Endodermal cell (in vitro differentiated cells): ENCODE measurements at regions not wholly inside any gene's neighbourhood (a gene's known extent, or its start where the extent isn't known, plus 50 kb on each side); places are given as distances from the start of the nearest gene placed in this dataset.
"Not testable (repeated sequence)": the region's sequence is repeated elsewhere in the genome, so short reads cannot be mapped to it uniquely, and the experiment has no call there.

Source experiments
- DNase-seq: peaks from one replicate; pipeline ENCODE4 v3.0.0-alpha.2; 2017
- H3K27ac ChIP-seq: 2 replicates; pipeline ENCODE4 v1.5.1; 2013; ENCODE audit warnings: mild to moderate bottlenecking, low read depth, low read length, moderate library complexity
- H3K27me3 ChIP-seq: 2 replicates; pipeline ENCODE4 v1.6.1; 2013; ENCODE audit warnings: mild to moderate bottlenecking, low read length, moderate library complexity; ENCODE audit not compliant: insufficient read depth, control insufficient read depth, poor library complexity, severe bottlenecking
- H3K36me3 ChIP-seq: 2 replicates; pipeline ENCODE4 v1.7.0; 2013; ENCODE audit warnings: mild to moderate bottlenecking, low read length, moderate library complexity; ENCODE audit not compliant: control insufficient read depth, insufficient read depth
- H3K4me1 ChIP-seq: one replicate; pipeline ENCODE4 v1.7.0; 2013; ENCODE audit warnings: low read length; ENCODE audit not compliant: control insufficient read depth, insufficient read depth
- H3K4me3 ChIP-seq: 2 replicates; pipeline ENCODE4 v1.5.1; 2013; ENCODE audit warnings: mild to moderate bottlenecking, low read length, moderate library complexity
- H3K9ac ChIP-seq: 2 replicates; pipeline ENCODE4 v1.6.1; 2013; ENCODE audit warnings: mild to moderate bottlenecking, low read length, moderate library complexity; ENCODE audit not compliant: poor library complexity, severe bottlenecking; ENCODE audit errors: extremely low read depth
- H3K9me3 ChIP-seq: 2 replicates; pipeline ENCODE4 v1.6.1; 2013; ENCODE audit warnings: mild to moderate bottlenecking, low read length, moderate library complexity; ENCODE audit not compliant: control insufficient read depth
- H3K27ac Mint-ChIP-seq: 2 replicates; pipeline ENCODE4 v1.8.0; 2020; ENCODE audit warnings: mixed read lengths
- H3K27me3 Mint-ChIP-seq: 2 replicates; pipeline ENCODE4 v1.8.0; 2021; ENCODE audit warnings: mild to moderate bottlenecking, mixed read lengths; ENCODE audit not compliant: insufficient read depth
- H3K36me3 Mint-ChIP-seq: 2 replicates; pipeline ENCODE4 v1.8.0; 2020; ENCODE audit warnings: low read depth, mixed read lengths
- H3K4me1 Mint-ChIP-seq: 2 replicates; pipeline ENCODE4 v1.8.0; 2020; ENCODE audit warnings: mixed read lengths
- H3K4me3 Mint-ChIP-seq: 2 replicates; pipeline ENCODE4 v1.8.0; 2020; ENCODE audit warnings: mild to moderate bottlenecking, moderate library complexity, mixed read lengths
- H3K9me3 Mint-ChIP-seq: 2 replicates; pipeline ENCODE4 v1.8.0; 2020; ENCODE audit warnings: mild to moderate bottlenecking, mixed read lengths
- WGBS, 2 experiments: methylation state at CpG; one replicate each; pipeline versions ENCODE4 v1.1.5 to v1.1.7; 2013; ENCODE audit warnings: missing lambda C conversion rate in 2 of 2, mixed read lengths in 1 of 2; ENCODE audit not compliant: insufficient coverage in 1 of 2, insufficient read length in 1 of 2; 5-methylcytosine and 5-hydroxymethylcytosine counted together

DNA sequence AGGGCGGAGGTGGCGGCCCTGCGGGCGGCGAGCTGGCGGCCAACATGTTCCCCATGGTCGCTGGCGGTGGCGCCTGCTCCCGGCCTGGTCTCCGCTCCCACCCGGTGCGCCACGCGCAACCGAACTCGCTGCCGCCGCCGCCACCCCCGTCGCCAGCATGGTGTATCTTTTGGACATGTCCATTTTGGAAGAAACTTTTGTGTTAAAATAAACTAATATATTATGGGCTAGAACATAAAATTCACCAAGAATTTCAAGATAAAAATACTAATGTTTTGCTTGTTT, 165.5 kb downstream of the POTEM start:
- not testable (repeated sequence) for H3K9ac ChIP-seq, H3K4me3 Mint-ChIP-seq, H3K9me3 ChIP-seq, H3K27me3 Mint-ChIP-seq, H3K4me1 ChIP-seq, DNase-seq, H3K27me3 ChIP-seq, H3K36me3 ChIP-seq, H3K4me3 ChIP-seq, H3K27ac ChIP-seq, H3K4me1 Mint-ChIP-seq, H3K27ac Mint-ChIP-seq, H3K36me3 Mint-ChIP-seq
- peaks cover 12% of the 10 kb centered on the region for H3K9me3 Mint-ChIP-seq
- WGBS, 2 experiments = no CpG with 5 or more reads among the region's 22 CpGs

GRCh38 chr14:19157106-19157709, 190.0 kb downstream of the POTEM start:
- 79% methylated on average over 5 of the region's 23 CpGs; no CpG with 5 or more reads in 1 of the 2 experiments for WGBS, 2 experiments
- H3K27me3 ChIP-seq, H3K9me3 ChIP-seq, H3K4me3 ChIP-seq, H3K4me1 Mint-ChIP-seq, H3K9ac ChIP-seq, H3K36me3 Mint-ChIP-seq, H3K36me3 ChIP-seq, H3K27ac ChIP-seq, H3K27me3 Mint-ChIP-seq, DNase-seq, H3K4me3 Mint-ChIP-seq, H3K27ac Mint-ChIP-seq, H3K4me1 ChIP-seq: not testable (repeated sequence)
- peaks cover 22% of the 10 kb centered on the region for H3K9me3 Mint-ChIP-seq

DNA sequence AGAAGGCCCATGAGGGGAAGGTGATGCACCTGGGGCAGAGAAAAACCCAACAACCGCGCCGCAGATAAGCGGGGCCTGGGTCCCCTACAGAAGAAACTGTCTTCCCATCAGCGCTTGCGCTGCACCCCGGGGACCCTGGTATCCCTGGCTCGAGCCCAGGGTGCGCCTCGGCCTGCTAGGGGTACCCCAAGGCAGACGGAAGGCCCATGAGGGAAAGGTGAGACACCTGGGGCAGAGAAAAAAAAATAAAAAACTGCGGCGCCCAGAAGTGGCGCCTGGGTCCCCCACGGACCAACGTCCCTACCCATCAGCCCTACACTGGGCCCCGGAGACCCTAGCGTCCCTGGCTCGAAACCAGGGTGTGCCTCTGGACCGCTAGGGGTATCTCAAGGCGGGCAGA, 190.8 kb downstream of the POTEM start:
- H3K36me3 ChIP-seq, H3K27me3 Mint-ChIP-seq, H3K4me1 ChIP-seq, H3K4me3 Mint-ChIP-seq, H3K4me1 Mint-ChIP-seq, H3K4me3 ChIP-seq, H3K27ac Mint-ChIP-seq, DNase-seq, H3K36me3 Mint-ChIP-seq, H3K9ac ChIP-seq, H3K9me3 ChIP-seq, H3K27me3 ChIP-seq, H3K27ac ChIP-seq: not testable (repeated sequence)
- H3K9me3 Mint-ChIP-seq = peaks cover 25% of the 10 kb centered on the region
- 95% methylated on average over 12 of the region's 21 CpGs; no CpG with 5 or more reads in 1 of the 2 experiments for WGBS, 2 experiments

- H3K27ac Mint-ChIP-seq, H3K9ac ChIP-seq, H3K27me3 Mint-ChIP-seq, H3K9me3 ChIP-seq, H3K4me1 Mint-ChIP-seq, H3K36me3 Mint-ChIP-seq, H3K27ac ChIP-seq, H3K27me3 ChIP-seq, DNase-seq, H3K4me3 Mint-ChIP-seq, H3K36me3 ChIP-seq, H3K4me1 ChIP-seq, H3K4me3 ChIP-seq: not testable (repeated sequence)
- peaks cover 25% of the 10 kb centered on the region for H3K9me3 Mint-ChIP-seq
- WGBS, 2 experiments = 90% methylated on average over 10 of the region's 18 CpGs; no CpG with 5 or more reads in 1 of the 2 experiments
Measured at GRCh38 chr14:19158588-19158987, 191.4 kb downstream of the POTEM start.

DNA sequence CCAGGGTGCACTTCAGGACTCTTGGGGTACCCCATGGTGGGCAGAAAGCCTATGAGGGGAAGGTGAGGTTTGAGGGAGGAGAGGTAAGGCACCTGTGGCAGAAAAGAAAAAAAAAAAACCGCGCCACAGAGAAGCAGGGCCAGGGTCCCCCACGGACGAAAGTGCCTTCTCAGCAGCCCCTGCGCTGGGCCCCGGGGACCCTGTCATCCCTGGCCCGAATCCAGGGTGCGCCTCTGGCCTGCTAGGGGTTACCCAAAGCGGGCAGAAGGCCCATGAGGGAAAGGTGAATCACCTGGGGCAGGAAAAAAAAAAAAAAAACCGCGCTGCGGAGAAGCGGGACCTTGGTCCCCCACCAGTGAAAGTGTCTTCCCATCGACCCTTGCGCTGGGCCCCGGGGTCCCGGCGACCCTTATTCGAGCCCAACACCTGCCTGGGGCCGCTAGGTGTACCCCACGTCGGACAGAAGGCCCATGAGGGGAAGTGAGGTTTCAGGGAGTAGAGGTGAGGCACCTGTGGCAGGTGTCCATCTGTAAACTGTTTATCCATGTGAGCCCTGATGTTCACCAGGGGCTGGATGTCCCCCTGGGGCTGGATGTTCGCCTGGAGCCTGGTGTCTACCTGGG, 191.9 kb downstream of the POTEM start:
- DNase-seq = peak; percentile 5
- no CpG with 5 or more reads among the region's 23 CpGs for WGBS, 2 experiments
- H3K36me3 Mint-ChIP-seq, H3K4me3 Mint-ChIP-seq, H3K27ac Mint-ChIP-seq, H3K9ac ChIP-seq, H3K4me1 Mint-ChIP-seq, H3K27ac ChIP-seq, H3K27me3 ChIP-seq, H3K4me1 ChIP-seq, H3K27me3 Mint-ChIP-seq, H3K4me3 ChIP-seq, H3K36me3 ChIP-seq: not testable (repeated sequence)
- peaks cover 30% of the 10 kb centered on the region for H3K9me3 Mint-ChIP-seq
- peaks cover 12% of the 10 kb centered on the region for H3K9me3 ChIP-seq

DNA sequence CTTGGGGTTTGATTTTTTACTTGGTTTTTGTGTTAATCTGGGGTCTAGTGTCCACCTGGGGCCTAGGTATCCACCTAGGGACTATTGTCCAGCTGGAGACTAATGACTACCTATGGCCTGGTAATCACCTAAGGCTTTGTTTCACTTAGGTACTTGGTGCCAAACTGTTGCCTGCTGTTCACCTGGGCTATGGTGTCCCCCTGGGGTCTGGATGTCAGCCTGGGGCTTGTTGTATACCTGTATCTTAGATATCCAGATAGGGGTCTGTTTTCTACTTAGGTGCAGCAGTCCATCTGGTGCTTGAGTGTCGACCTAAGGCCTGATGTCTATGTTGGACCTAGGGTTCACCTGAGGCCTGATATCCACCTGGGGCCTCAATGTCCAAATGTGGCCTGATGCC, 193.1 kb downstream of the POTEM start:
- H3K4me1 Mint-ChIP-seq, H3K27ac Mint-ChIP-seq, H3K27ac ChIP-seq, H3K4me3 ChIP-seq, H3K4me3 Mint-ChIP-seq, H3K9ac ChIP-seq, H3K27me3 ChIP-seq, H3K27me3 Mint-ChIP-seq, H3K36me3 ChIP-seq, H3K36me3 Mint-ChIP-seq, H3K4me1 ChIP-seq, DNase-seq: not testable (repeated sequence)
- no CpG with 5 or more reads among the region's 1 CpG for WGBS, 2 experiments
- H3K9me3 ChIP-seq = peaks cover 12% of the 10 kb centered on the region
- peaks cover 31% of the 10 kb centered on the region for H3K9me3 Mint-ChIP-seq

DNA sequence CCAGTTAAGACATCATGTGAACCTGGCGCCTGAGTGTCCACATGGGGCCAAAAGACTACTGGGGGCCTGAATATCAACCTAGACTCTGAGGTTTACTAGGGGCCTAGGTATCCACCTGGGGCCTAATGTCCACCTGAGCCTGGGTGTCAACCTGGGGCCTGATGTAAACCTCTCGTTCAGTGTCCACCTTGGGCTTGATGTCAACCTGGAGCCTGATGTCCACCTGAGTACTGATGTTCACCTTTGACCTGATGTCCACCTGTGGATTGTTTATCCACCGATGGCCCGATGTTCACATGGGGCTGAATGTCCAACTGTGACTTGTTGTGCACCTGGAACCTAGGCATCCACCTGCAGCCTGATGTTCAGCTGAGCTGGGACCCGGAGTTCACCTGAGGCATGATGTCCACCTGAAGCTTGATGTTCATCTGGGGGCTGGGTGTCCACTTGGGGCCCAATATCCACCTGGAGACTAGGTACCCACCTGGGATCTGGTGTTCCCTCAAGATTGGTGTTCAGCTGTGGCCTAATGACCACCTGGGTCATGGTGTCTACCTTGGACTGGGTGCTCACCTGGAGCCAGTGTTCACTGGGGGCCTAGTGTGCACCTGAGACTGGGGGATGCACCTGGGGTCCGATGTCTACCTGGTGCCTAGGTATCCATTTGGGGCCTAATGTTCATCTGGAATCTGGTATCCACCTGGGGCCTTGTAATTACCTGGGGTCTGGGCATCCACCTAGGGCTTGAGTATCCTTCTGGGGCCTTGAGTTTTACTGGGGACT, 194.2 kb downstream of the POTEM start:
- not testable (repeated sequence) for H3K27ac Mint-ChIP-seq
- 70 to 75% methylated on average over 6 of the region's 6 CpGs for WGBS, 2 experiments

More for the DNA sequence above, 194.2 kb downstream of the POTEM start:
- peaks cover 33% of the 10 kb centered on the region for H3K9me3 Mint-ChIP-seq
- not testable (repeated sequence) for H3K36me3 ChIP-seq, H3K4me3 ChIP-seq, H3K4me1 Mint-ChIP-seq, H3K27me3 ChIP-seq, H3K27me3 Mint-ChIP-seq, H3K4me3 Mint-ChIP-seq, H3K4me1 ChIP-seq, H3K36me3 Mint-ChIP-seq, H3K9ac ChIP-seq, H3K27ac ChIP-seq
- DNase-seq = peak; percentile 22
- H3K9me3 ChIP-seq = peaks cover 12% of the 10 kb centered on the region
